HCT116 (cell line): ENCODE measurements at regions not wholly inside any gene's neighbourhood (a gene's known extent, or its start where the extent isn't known, plus 50 kb on each side); places are given as distances from the start of the nearest gene placed in this dataset.

Experiments
- ATAC-seq: fragments of 200-7000 bp; cut with Tn5 transposase; 2 replicates; pipeline ENCODE4 v1.9.1; 2020; ENCODE audit warnings: mild to moderate bottlenecking, moderate library complexity
- BruUV-seq: library from RNA; stranded (reverse); fragments of 400-500 nt; replicated peaks from 2 replicates; lab custom pipeline; 2021; lab: Mats Ljungman, UMichigan
- CTCF ChIA-PET: fragments of 300-600 bp; sonication (Branson Sonifier 250); formaldehyde crosslinking; loops from one replicate; lab custom pipeline; 2021; ENCODE audit warnings: antibody characterized with exemption; lab: Charles Lee
- POLR2A ChIA-PET: fragments of 300-600, 350-600 bp; sonication (Branson Sonifier 250); formaldehyde crosslinking; loops from one replicate; lab custom pipeline; 2021; ENCODE audit warnings: antibody characterized with exemption; lab: Charles Lee
- RAD21 ChIA-PET, 2 experiments: fragments of 300-600 bp; sonication (Branson Sonifier 250); formaldehyde crosslinking; loops; one replicate each; lab custom pipeline; 2023; ENCODE audit warnings: low total read pairs in 2 of 2; ENCODE audit not compliant: uncharacterized antibody in 2 of 2, unreplicated experiment in 2 of 2, low non-redundant PET in 1 of 2; lab: Charles Lee
- DNase-seq: peaks from one replicate; pipeline ENCODE4 v3.0.0-alpha.2; 2010; ENCODE audit warnings: low read depth, low spot score
- H2AFZ ChIP-seq: fragments of 200-600 bp; shearing (Covaris generic), sonication (generic); 2 replicates; pipeline ENCODE4 v1.6.1; 2017; ENCODE audit warnings: low read depth, mixed run types, mixed read lengths, antibody characterized with exemption, low read length; ENCODE audit not compliant: poor library complexity, severe bottlenecking
- H3K27ac ChIP-seq: 2 replicates; pipeline ENCODE4 v1.5.1; 2012; ENCODE audit warnings: low read depth, low read length
- H3K27me3 ChIP-seq: fragments of 200-600 bp; sonication (generic); 2 replicates; pipeline ENCODE4 v1.6.1; 2016; ENCODE audit warnings: mixed run types, low read length, mixed read lengths; ENCODE audit not compliant: insufficient read depth
- H3K36me3 ChIP-seq, 2 experiments: fragments of 200-500 bp in 1 of 2; fragments of 200-600 bp in 1 of 2; sonication (Bioruptor generic) in 1 of 2; sonication (generic) in 1 of 2; 2 replicates each; pipeline versions ENCODE4 v1.5.1 to v1.6.1; 2014 to 2016; ENCODE audit warnings: low read length in 2 of 2, inconsistent platforms in 1 of 2, mixed read lengths in 1 of 2, mixed run types in 1 of 2; ENCODE audit not compliant: insufficient read depth in 2 of 2, control insufficient read depth in 1 of 2
- H3K4me1 ChIP-seq, 2 experiments: fragments of 200-600 bp in 1 of 2; sonication (generic) in 1 of 2; 2 replicates each; pipeline versions ENCODE4 v1.5.1 to v1.6.1; 2012 to 2017; ENCODE audit warnings: low read length in 2 of 2, inconsistent platforms in 1 of 2, mild to moderate bottlenecking in 1 of 2, mixed read lengths in 1 of 2, mixed run types in 1 of 2, moderate library complexity in 1 of 2; ENCODE audit not compliant: insufficient read depth in 2 of 2, control insufficient read depth in 1 of 2
- H3K4me2 ChIP-seq: fragments of 200-600 bp; sonication (generic); 2 replicates; pipeline ENCODE4 v1.6.1; 2017; ENCODE audit warnings: mixed run types, low read length, mixed read lengths
- H3K4me3 ChIP-seq, 2 experiments: fragments of 200-600 bp in 1 of 2; sonication (generic) in 1 of 2; replicated peaks in 1 of 2; 2 replicates each; pipeline ENCODE4 v1.5.1; 2011 to 2016; ENCODE audit warnings: low read length in 2 of 2, control low read depth in 1 of 2, low read depth in 1 of 2, mild to moderate bottlenecking in 1 of 2, mixed read lengths in 1 of 2, mixed run types in 1 of 2
- H3K79me2 ChIP-seq: fragments of 200-600 bp; sonication (generic); 2 replicates; pipeline ENCODE4 v1.6.1; 2017; ENCODE audit warnings: mild to moderate bottlenecking, mixed run types, low read length, moderate library complexity, mixed read lengths; ENCODE audit not compliant: insufficient read depth
- H3K9ac ChIP-seq: fragments of 200-600 bp; sonication (generic); 2 replicates; pipeline ENCODE4 v1.6.1; 2016; ENCODE audit warnings: low read length, mixed read lengths
- H3K9me2 ChIP-seq: fragments of 200-600 bp; sonication (generic), shearing (Covaris generic); 2 replicates; pipeline ENCODE4 v1.6.1; 2017; ENCODE audit warnings: mixed run types, mild to moderate bottlenecking, moderate library complexity; ENCODE audit not compliant: insufficient read depth
- H3K9me3 ChIP-seq, 2 experiments: fragments of 200-500 bp in 1 of 2; fragments of 200-600 bp in 1 of 2; sonication (Bioruptor generic) in 1 of 2; sonication (generic) in 1 of 2; 2 replicates each; pipeline ENCODE4 v1.6.1; 2014 to 2017; ENCODE audit warnings: low read length in 2 of 2, mixed read lengths in 2 of 2, inconsistent platforms in 1 of 2, low read depth in 1 of 2, mild to moderate bottlenecking in 1 of 2, mixed run types in 1 of 2, moderate library complexity in 1 of 2; ENCODE audit not compliant: control insufficient read depth in 1 of 2, insufficient read depth in 1 of 2
- H4K20me1 ChIP-seq: fragments of 200-600 bp; sonication (generic), shearing (Covaris generic); 2 replicates; pipeline ENCODE4 v1.6.1; 2017; ENCODE audit warnings: mixed run types, mild to moderate bottlenecking, moderate library complexity; ENCODE audit not compliant: insufficient read depth
- CEBPB ChIP-seq: IDR thresholded peaks from 2 replicates; pipeline ENCODE4 v1.6.1; 2012; ENCODE audit warnings: low read depth
- ELF1 ChIP-seq: IDR thresholded peaks from 2 replicates; pipeline ENCODE4 v1.6.1; 2012; ENCODE audit warnings: low read depth, borderline replicate concordance
- FOSL1 ChIP-seq: IDR thresholded peaks from 2 replicates; pipeline ENCODE4 v1.6.1; 2012; ENCODE audit warnings: low read depth
- POLR2A ChIP-seq: IDR thresholded peaks from 2 replicates; pipeline ENCODE4 v1.7.0; 2011; ENCODE audit warnings: borderline replicate concordance; ENCODE audit not compliant: insufficient read depth, insufficient read length; ENCODE audit errors: extremely low read depth
- RAD21 ChIP-seq: IDR thresholded peaks from 2 replicates; pipeline ENCODE4 v1.6.1; 2012; ENCODE audit warnings: low read depth, mild to moderate bottlenecking
- REST ChIP-seq: IDR thresholded peaks from 2 replicates; pipeline ENCODE4 v1.6.1; 2012; ENCODE audit warnings: low read depth
- TCF7L2 ChIP-seq: IDR thresholded peaks from 2 replicates; pipeline ENCODE4 v1.7.0; 2011; ENCODE audit warnings: borderline replicate concordance, inconsistent platforms; ENCODE audit not compliant: insufficient read depth, insufficient read length; ENCODE audit errors: extremely low read depth
- YY1 ChIP-seq: IDR thresholded peaks from 2 replicates; pipeline ENCODE4 v1.6.1; 2011; ENCODE audit warnings: low read length, low read depth, moderate library complexity, mild to moderate bottlenecking; ENCODE audit not compliant: insufficient replicate concordance; ENCODE audit errors: extremely low read depth
- intact Hi-C: fragments of 100-400 bp; cut with micrococcal nuclease; formaldehyde crosslinking; loops from 2 replicates; pipeline ENCODE4 v1.10.0; 2022

- H3K27ac ChIP-seq = no peak overlapping the region
- no peaks in the 10 kb centered on the region for H3K27me3 ChIP-seq
- no peak overlapping the region for H3K4me2 ChIP-seq
- H3K4me3 ChIP-seq = no peak overlapping the region
- no peak; the same call in 1 of the 2 replicates for ATAC-seq
- no peaks in the 10 kb centered on the region for H3K4me1 ChIP-seq
- intact Hi-C loops = no loop called here
- H3K79me2 ChIP-seq = no peaks in the 10 kb centered on the region
- H3K9me2 ChIP-seq = no peaks in the 10 kb centered on the region
- no peaks in the 10 kb centered on the region for H3K9me3 ChIP-seq
- no peak for DNase-seq
- no peak overlapping the region for H2AFZ ChIP-seq
- BruUV-seq = no TSS peak
- no peaks in the 10 kb centered on the region for H3K36me3 ChIP-seq
- no peaks in the 10 kb centered on the region for H4K20me1 ChIP-seq
- ChIA-PET CTCF (no interaction called here), RAD21 (no interaction called here), POLR2A (no interaction called here)
- no peak for TF ChIP-seq RAD21
- TF ChIP-seq FOSL1 = no peak
- TF ChIP-seq ELF1 = no peak
- no peak for TF ChIP-seq CEBPB
- TF ChIP-seq POLR2A = no peak
- TF ChIP-seq YY1 = no peak
- TF ChIP-seq REST = no peak
- no peak for TF ChIP-seq TCF7L2
- no peak overlapping the region for H3K9ac ChIP-seq
Observed at GRCh38 chr6:103908898-103909297, 950.8 kb downstream of the HACE1 start.
